Esophagus squamous epithelium (tissue), 4 donors: ENCODE measurements at regions not wholly inside any gene's neighbourhood (a gene's known extent, or its start where the extent isn't known, plus 50 kb on each side); places are given as distances from the start of the nearest gene placed in this dataset.

Experiments
- POLR2A ChIP-seq, 4 donors: fragments of 450-650 bp; IDR thresholded peaks; one replicate each; pipeline ENCODE4 v1.6.1; 2017; ENCODE audit warnings: antibody characterized with exemption in 4 of 4, mild to moderate bottlenecking in 4 of 4, moderate library complexity in 3 of 4
- TF ChIP-seq, protein P1 (sequence below), 6 experiments: fragments of 450-650 bp in 4 of 6; fragments of 200-600 bp in 2 of 6; sonication (generic) in 2 of 6; IDR thresholded peaks; one replicate each; pipeline ENCODE4 v1.5.1; 2016 to 2019; ENCODE audit warnings: antibody characterized with exemption in 6 of 6, mild to moderate bottlenecking in 4 of 6, moderate library complexity in 4 of 6

DNA sequence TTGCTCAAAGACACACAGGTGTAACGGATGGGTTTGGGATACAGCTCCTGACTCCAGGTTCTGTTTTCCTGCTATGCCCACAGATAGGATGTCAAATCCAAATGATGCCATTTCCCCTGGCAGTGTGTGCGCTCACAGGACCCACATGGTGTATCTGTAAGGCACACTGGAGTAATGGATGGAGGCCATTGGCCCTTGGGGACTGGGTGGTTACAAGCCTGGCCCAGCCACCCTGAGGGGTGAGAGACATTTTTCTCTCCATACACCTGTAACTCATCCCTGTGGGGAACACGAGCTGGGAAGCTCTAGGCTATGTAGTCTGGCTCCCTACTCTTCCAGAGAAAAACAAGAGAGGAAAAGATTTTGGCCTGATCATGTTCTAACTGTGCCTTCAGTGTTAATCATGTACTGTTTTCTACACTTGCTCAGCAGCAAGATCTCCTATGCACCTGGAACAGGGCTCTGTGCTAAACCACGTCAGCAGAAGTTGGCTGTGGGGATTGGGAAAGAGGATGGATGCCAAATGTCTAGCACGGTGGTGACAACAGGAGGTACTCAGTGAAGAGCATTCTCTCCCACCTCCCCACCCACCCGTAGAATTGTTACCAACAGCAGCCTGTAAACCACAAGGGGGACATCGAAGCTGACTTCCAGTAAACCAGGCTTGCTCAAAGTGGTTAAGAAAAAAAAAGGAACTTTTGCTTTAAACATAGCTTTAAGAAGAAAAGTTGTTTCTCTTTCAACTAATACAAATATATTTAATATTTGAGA lies 237.0 kb downstream of the LACC1 start:
- TF ChIP-seq, protein P1, sequence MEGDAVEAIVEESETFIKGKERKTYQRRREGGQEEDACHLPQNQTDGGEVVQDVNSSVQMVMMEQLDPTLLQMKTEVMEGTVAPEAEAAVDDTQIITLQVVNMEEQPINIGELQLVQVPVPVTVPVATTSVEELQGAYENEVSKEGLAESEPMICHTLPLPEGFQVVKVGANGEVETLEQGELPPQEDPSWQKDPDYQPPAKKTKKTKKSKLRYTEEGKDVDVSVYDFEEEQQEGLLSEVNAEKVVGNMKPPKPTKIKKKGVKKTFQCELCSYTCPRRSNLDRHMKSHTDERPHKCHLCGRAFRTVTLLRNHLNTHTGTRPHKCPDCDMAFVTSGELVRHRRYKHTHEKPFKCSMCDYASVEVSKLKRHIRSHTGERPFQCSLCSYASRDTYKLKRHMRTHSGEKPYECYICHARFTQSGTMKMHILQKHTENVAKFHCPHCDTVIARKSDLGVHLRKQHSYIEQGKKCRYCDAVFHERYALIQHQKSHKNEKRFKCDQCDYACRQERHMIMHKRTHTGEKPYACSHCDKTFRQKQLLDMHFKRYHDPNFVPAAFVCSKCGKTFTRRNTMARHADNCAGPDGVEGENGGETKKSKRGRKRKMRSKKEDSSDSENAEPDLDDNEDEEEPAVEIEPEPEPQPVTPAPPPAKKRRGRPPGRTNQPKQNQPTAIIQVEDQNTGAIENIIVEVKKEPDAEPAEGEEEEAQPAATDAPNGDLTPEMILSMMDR (IDR thresholded peaks at IDR 0.05), result peak in 1 of 6 experiments; percentile 10
- no peak for TF ChIP-seq POLR2A (IDR thresholded peaks at IDR 0.05)
